Natural killer cell (primary cell): ENCODE measurements at regions not wholly inside any gene's neighbourhood (a gene's known extent, or its start where the extent isn't known, plus 50 kb on each side); places are given as distances from the start of the nearest gene placed in this dataset.

Source experiments
- ATAC-seq, 3 donors: fragments of 150-1000 bp in 2 of 3; fragments of 200-7000 bp in 1 of 3; cut with Tn5 transposase; 1 replicate in 1 of 3; 2 replicates in 2 of 3; pipeline ENCODE4 v1.10.0; 2021; ENCODE audit warnings: mild to moderate bottlenecking in 2 of 3, moderate library complexity in 2 of 3
- DNase-seq, 2 donors: peaks; one replicate each; pipeline versions ENCODE4 v3.0.0 to v3.0.0-alpha.2; 2013 to 2021; ENCODE audit warnings: mixed read lengths in 1 of 2
- H3K27ac ChIP-seq: one replicate; pipeline ENCODE4 v1.5.1; 2013; ENCODE audit warnings: mild to moderate bottlenecking, low read length
- H3K27me3 ChIP-seq: one replicate; pipeline ENCODE4 v1.6.1; 2013; ENCODE audit warnings: low read length; ENCODE audit not compliant: control insufficient read depth, insufficient read depth
- H3K36me3 ChIP-seq: one replicate; pipeline ENCODE4 v1.6.1; 2013; ENCODE audit warnings: low read length; ENCODE audit not compliant: control insufficient read depth, insufficient read depth
- H3K4me1 ChIP-seq: one replicate; pipeline ENCODE4 v1.6.1; 2013; ENCODE audit warnings: low read length; ENCODE audit not compliant: control insufficient read depth, insufficient read depth
- H3K4me3 ChIP-seq: one replicate; pipeline ENCODE4 v1.5.1; 2013; ENCODE audit warnings: low read length
- H3K9me3 ChIP-seq: one replicate; pipeline ENCODE4 v1.6.1; 2013; ENCODE audit warnings: low read length; ENCODE audit not compliant: control insufficient read depth, insufficient read depth
- H3K27ac Mint-ChIP-seq, 2 donors: one replicate each; pipeline ENCODE4 v1.8.0; 2022; ENCODE audit warnings: mild to moderate bottlenecking in 2 of 2, mixed read lengths in 2 of 2, moderate library complexity in 1 of 2
- H3K27me3 Mint-ChIP-seq, 2 donors: one replicate each; pipeline ENCODE4 v1.8.0; 2022; ENCODE audit warnings: low read depth in 2 of 2, mixed read lengths in 2 of 2
- H3K36me3 Mint-ChIP-seq: one replicate; pipeline ENCODE4 v1.8.0; 2022; ENCODE audit warnings: mixed read lengths
- H3K4me1 Mint-ChIP-seq, 2 donors: one replicate each; pipeline ENCODE4 v1.8.0; 2022; ENCODE audit warnings: mixed read lengths in 2 of 2
- H3K4me3 Mint-ChIP-seq: one replicate; pipeline ENCODE4 v1.8.0; 2022; ENCODE audit warnings: mild to moderate bottlenecking, moderate library complexity, mixed read lengths
- H3K9me3 Mint-ChIP-seq, 2 donors: one replicate each; pipeline ENCODE4 v1.8.0; 2022; ENCODE audit warnings: mixed read lengths in 2 of 2
- WGBS: methylation state at CpG from one replicate; pipeline ENCODE4 v1.1.7; 2013; ENCODE audit warnings: missing lambda C conversion rate; ENCODE audit not compliant: insufficient coverage; 5-methylcytosine and 5-hydroxymethylcytosine counted together
- intact Hi-C: fragments of 100-400 bp; cut with micrococcal nuclease; formaldehyde crosslinking; loops from one replicate; pipeline ENCODE4 v1.14.2; 2022
- TF ChIP-seq, protein P1 (sequence below): fragments of 200-600 bp; IDR thresholded peaks from one replicate; pipeline ENCODE4 v1.8.0; 2022; ENCODE audit warnings: antibody characterized with exemption

DNA sequence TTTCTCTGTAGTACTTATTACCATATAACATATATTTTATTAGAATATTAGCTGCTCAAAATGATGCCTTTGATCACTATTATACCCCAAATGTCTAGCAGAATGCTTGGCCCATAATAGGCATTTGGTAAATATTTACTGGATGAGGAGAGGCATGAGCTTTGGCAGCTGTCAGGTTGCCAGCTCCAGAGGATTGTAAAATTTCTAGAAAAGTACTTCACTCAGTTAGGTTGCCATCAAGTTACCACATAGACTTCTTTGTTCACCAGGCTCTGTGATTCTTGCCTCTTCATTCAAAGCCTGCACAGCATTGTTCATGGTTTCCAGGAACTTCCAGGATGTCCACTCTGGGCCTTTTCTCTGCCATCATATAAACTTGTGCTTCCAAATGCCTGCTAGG is 582.8 kb downstream of the PDCD6IP start:
- no peak overlapping the region for H3K4me3 Mint-ChIP-seq
- no peak overlapping the region for H3K4me3 ChIP-seq
- H3K36me3 ChIP-seq = no peaks in the 10 kb centered on the region
- H3K36me3 Mint-ChIP-seq = no peaks in the 10 kb centered on the region
- H3K27ac Mint-ChIP-seq = no peak overlapping the region
- TF ChIP-seq, protein P1, sequence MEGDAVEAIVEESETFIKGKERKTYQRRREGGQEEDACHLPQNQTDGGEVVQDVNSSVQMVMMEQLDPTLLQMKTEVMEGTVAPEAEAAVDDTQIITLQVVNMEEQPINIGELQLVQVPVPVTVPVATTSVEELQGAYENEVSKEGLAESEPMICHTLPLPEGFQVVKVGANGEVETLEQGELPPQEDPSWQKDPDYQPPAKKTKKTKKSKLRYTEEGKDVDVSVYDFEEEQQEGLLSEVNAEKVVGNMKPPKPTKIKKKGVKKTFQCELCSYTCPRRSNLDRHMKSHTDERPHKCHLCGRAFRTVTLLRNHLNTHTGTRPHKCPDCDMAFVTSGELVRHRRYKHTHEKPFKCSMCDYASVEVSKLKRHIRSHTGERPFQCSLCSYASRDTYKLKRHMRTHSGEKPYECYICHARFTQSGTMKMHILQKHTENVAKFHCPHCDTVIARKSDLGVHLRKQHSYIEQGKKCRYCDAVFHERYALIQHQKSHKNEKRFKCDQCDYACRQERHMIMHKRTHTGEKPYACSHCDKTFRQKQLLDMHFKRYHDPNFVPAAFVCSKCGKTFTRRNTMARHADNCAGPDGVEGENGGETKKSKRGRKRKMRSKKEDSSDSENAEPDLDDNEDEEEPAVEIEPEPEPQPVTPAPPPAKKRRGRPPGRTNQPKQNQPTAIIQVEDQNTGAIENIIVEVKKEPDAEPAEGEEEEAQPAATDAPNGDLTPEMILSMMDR = no peak
- no peak overlapping the region for H3K27ac ChIP-seq
- H3K27me3 Mint-ChIP-seq = no peaks in the 10 kb centered on the region
- peaks cover 3 to 10% of the 10 kb centered on the region in 2 donors for H3K9me3 Mint-ChIP-seq
- intact Hi-C loops = no loop called here
- H3K9me3 ChIP-seq = no peaks in the 10 kb centered on the region
- no peak for ATAC-seq
- H3K27me3 ChIP-seq = no peaks in the 10 kb centered on the region
- DNase-seq = no peak
- H3K4me1 Mint-ChIP-seq = no peaks in the 10 kb centered on the region
- H3K4me1 ChIP-seq = no peaks in the 10 kb centered on the region

DNA sequence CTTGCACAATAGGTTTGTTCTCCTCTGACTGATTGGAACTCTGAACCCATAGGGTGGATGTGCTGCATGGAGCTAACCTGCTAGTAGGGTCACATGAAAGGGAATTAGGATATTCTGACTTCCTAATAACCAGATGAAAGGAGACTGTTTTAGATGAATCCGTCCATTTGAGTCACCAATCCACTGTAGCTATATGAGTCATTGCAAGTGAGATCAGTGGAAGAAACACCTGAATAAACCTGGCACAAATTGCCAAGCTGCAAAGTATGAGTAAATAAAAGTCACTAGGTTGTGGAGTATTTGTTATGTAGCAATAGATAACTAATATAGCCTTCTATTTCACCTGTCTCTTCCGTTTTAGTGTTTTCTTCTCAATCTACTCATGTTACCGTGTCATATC is 584.4 kb downstream of the PDCD6IP start:
- H3K27me3 Mint-ChIP-seq = no peaks in the 10 kb centered on the region
- Histone ChIP-seq H3K9me3 (no peaks in the 10 kb centered on the region), H3K4me3 (no peak overlapping the region), H3K27me3 (no peaks in the 10 kb centered on the region), H3K4me1 (no peaks in the 10 kb centered on the region), H3K27ac (no peak overlapping the region), H3K36me3 (no peaks in the 10 kb centered on the region)
- DNase-seq (no peak), ATAC-seq (no peak)
- H3K4me1 Mint-ChIP-seq = no peaks in the 10 kb centered on the region
- no peak overlapping the region for H3K4me3 Mint-ChIP-seq
- no peaks in the 10 kb centered on the region for H3K36me3 Mint-ChIP-seq
- 87% methylated on average over 3 of the region's 3 CpGs for WGBS
- H3K27ac Mint-ChIP-seq = no peak overlapping the region
- H3K9me3 Mint-ChIP-seq = peaks cover 0 to 7% of the 10 kb centered on the region in 2 donors
- intact Hi-C loops = no loop called here
- TF ChIP-seq, protein P1 = no peak

DNA sequence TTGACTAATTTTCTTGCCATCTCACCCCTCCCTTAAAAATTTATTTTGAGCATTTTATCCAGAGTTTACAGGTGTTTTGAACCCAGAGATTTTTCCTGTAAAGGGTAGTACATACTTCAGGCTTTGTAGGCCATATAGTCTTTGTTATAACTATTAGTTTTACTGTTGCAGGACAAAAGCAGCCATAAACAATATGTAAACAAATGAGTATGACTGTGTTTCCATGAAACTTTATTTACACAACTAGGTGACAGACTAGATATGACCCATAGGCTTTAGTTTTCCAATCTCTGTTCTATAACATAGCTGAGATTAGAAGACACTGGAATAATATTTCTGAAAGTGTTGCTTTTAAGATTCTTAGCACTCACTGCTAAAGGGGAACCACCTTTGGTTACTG is 587.9 kb downstream of the PDCD6IP start:
- no peaks in the 10 kb centered on the region for H3K4me1 Mint-ChIP-seq
- H3K4me1 ChIP-seq = no peaks in the 10 kb centered on the region
- no peaks in the 10 kb centered on the region for H3K36me3 ChIP-seq
- no peaks in the 10 kb centered on the region for H3K9me3 ChIP-seq
- ATAC-seq (no peak), DNase-seq (no peak)
- no peak overlapping the region for H3K4me3 ChIP-seq
- TF ChIP-seq, protein P1 = no peak
- no peak overlapping the region for H3K27ac ChIP-seq
- no peaks in the 10 kb centered on the region for H3K27me3 Mint-ChIP-seq
- H3K27ac Mint-ChIP-seq = no peak overlapping the region
- no peaks in the 10 kb centered on the region for H3K27me3 ChIP-seq
- no peaks in the 10 kb centered on the region for H3K36me3 Mint-ChIP-seq
- peaks cover 0 to 7% of the 10 kb centered on the region in 2 donors for H3K9me3 Mint-ChIP-seq
- intact Hi-C loops = no loop called here
- no peak overlapping the region for H3K4me3 Mint-ChIP-seq

DNA sequence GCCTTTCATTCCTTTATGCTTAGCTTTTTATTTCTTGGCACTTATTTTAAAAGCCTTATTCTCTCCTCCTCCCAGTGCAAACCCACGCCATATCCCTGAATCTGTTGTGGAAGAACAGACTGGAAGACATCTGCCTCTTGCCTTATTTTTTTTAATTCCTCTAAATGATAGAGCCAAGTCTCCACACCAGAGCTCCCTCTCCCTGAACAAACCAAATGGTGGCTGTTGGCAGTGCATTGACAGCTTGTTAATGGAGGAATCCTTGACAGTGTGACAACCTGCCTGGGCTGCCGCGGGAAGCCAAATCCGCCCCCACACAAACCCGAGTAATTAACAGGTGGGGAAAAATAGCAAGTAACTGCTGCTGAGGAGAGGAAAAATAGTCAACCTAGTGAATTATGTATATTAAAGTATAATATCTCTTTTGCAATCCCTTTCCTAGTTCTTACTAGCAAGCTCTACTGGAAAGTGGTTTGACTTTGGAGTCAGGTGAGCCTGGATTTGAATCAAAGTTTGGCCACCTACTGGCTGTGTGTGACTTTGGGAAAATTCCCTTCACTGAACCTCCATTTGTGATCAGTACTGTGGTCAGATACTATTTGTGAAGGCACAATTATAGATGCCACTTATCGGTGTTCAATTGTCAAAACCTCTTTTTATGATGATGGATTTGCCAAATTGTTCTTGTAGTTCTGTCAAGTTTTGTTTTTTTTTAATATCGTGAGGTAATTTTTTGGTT is 589.6 kb downstream of the PDCD6IP start:
- ATAC-seq (no peak), DNase-seq (no peak)
- H3K9me3 ChIP-seq = no peaks in the 10 kb centered on the region
- Mint-ChIP-seq H3K4me3 (no peak overlapping the region), H3K27me3 (no peaks in the 10 kb centered on the region), H3K4me1 (no peaks in the 10 kb centered on the region), H3K36me3 (no peaks in the 10 kb centered on the region), H3K9me3 (peaks cover 0 to 5% of the 10 kb centered on the region in 2 donors), H3K27ac (no peak overlapping the region)
- no peaks in the 10 kb centered on the region for H3K27me3 ChIP-seq
- no peak overlapping the region for H3K27ac ChIP-seq
- 85% methylated on average over 6 of the region's 7 CpGs for WGBS
- TF ChIP-seq, protein P1 = no peak
- H3K36me3 ChIP-seq = no peaks in the 10 kb centered on the region
- intact Hi-C loops = no loop called here
- H3K4me3 ChIP-seq = no peak overlapping the region
- H3K4me1 ChIP-seq = no peaks in the 10 kb centered on the region
